AG04449 (cell line): ENCODE measurements at regions not wholly inside any gene's neighbourhood (a gene's known extent, or its start where the extent isn't known, plus 50 kb on each side); places are given as distances from the start of the nearest gene placed in this dataset.

Experiments
- CTCF ChIA-PET: fragments of 350-600 bp; formaldehyde crosslinking; extraction: SDS; loops from one replicate; lab custom pipeline; 2021; ENCODE audit warnings: antibody characterized with exemption; lab: Yijun Ruan, JAX
- POLR2A ChIA-PET: fragments of 400-600, 350-600 bp; formaldehyde crosslinking; extraction: SDS; loops from one replicate; lab custom pipeline; 2020; ENCODE audit warnings: antibody characterized with exemption, inconsistent platforms; lab: Yijun Ruan, JAX
- DNase-seq: peaks from one replicate; pipeline ENCODE4 v3.0.0-alpha.2; 2010; ENCODE audit warnings: low read depth, low spot score
- H3K4me3 ChIP-seq: 2 replicates; pipeline ENCODE4 v1.5.1; 2011; ENCODE audit warnings: low read depth, mild to moderate bottlenecking, control low read depth, low read length
- TF ChIP-seq, protein P1 (sequence below): IDR thresholded peaks from one replicate; pipeline ENCODE4 v1.5.1; 2011; ENCODE audit warnings: mild to moderate bottlenecking, moderate library complexity, low read length, control low read depth, inconsistent platforms; ENCODE audit not compliant: insufficient read depth; ENCODE audit errors: missing control alignments

DNA sequence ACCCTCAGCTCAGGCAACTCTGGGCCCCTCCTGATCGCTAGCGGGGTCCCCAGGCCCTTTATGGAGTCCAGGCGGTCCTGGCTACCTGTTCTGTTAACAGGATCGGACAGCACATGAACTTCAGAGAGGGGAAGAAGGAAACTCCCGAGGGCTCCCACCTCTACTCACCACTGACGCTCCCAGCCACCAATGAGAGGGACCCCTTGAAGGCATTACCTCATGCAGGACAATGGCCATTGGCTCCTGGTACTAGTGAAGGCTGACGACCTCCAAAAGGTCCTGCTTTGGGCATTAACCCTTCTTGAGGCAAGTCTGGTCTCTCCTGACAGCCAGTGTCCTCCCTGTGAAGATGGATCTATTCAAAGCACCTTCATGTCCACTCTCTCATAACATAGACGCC, 71.5 kb upstream of the LMO1 start:
- CTCF ChIA-PET = no interaction called here
- POLR2A ChIA-PET = no interaction called here
- DNase-seq = no peak
- H3K4me3 ChIP-seq = no peak overlapping the region
- TF ChIP-seq, protein P1, sequence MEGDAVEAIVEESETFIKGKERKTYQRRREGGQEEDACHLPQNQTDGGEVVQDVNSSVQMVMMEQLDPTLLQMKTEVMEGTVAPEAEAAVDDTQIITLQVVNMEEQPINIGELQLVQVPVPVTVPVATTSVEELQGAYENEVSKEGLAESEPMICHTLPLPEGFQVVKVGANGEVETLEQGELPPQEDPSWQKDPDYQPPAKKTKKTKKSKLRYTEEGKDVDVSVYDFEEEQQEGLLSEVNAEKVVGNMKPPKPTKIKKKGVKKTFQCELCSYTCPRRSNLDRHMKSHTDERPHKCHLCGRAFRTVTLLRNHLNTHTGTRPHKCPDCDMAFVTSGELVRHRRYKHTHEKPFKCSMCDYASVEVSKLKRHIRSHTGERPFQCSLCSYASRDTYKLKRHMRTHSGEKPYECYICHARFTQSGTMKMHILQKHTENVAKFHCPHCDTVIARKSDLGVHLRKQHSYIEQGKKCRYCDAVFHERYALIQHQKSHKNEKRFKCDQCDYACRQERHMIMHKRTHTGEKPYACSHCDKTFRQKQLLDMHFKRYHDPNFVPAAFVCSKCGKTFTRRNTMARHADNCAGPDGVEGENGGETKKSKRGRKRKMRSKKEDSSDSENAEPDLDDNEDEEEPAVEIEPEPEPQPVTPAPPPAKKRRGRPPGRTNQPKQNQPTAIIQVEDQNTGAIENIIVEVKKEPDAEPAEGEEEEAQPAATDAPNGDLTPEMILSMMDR = no peak

DNA sequence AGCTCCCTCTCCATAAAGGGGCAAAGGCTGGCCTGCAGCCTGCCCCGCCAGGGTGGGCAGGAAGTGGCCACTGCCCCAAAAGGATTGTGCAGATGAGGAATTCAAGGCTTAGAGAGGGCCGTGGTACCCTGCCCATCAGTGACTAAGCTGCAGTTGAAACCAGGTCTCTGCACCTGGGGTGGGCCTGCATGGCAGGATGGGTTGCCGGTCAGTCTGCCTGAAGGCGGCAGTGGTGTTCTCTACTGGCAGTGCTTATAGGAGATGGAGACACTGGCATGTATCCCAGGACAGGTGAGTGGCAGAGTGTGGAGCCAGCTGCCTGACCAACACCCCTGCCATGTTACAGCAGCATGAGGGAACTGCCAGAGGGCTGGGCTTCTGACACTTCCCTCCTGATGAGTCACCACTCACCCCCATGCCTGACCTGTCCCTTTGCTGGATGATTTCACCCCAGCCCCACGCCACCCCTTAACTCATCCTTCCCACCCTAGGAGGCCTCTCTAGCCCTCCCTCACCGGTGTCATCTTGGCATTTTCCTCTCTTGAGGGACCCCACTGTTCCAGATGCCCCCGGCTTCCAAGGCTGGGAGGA, 70.2 kb upstream of the LMO1 start:
- DNase-seq = no peak
- ChIA-PET POLR2A (no interaction called here), CTCF (no interaction called here)
- H3K4me3 ChIP-seq = no peak overlapping the region
- TF ChIP-seq, protein P1 = no peak

DNA sequence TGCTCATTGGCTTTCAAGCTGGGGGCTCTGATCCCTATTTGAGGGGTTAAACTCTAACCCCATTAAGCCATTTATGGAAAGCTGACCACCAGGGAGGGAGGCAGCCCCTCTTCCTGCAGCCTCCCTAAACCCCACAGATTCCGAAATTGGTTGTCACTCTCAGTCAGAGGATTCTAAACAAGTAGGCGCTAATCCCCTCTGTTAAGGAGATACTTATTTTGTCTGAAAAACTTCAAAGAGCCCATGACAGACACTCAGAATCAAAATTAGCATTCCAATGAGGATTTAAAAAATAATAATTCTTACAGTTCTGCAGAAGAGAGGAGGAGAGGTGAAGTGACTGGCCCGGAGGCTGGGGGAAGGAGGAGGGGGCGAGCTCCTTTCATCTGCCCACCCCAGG, 69.7 kb upstream of the LMO1 start:
- no peak for DNase-seq
- H3K4me3 ChIP-seq = no peak overlapping the region
- CTCF ChIA-PET = no interaction called here
- TF ChIP-seq, protein P1 = no peak
- POLR2A ChIA-PET = no interaction called here

DNA sequence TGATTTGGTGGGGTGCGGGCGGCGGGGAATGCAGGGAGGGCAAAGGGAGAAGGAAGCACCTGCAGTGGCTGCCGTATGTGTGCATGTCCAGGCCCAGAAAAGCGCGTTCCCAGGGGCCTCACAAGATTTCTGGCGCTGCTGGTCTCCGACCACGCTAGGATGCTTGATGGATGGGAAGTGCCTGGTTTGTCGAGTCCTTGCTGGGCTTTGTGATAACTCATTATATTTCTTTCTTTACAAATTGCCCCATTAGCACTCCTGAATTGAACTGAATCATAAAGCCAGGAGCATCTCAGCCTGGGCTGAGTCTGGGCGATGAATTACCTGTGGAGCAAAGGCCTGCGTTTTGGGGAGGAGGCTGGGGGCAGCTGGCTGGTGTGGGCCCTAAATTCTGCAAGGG, 69.2 kb upstream of the LMO1 start:
- H3K4me3 ChIP-seq = no peak overlapping the region
- ChIA-PET CTCF (no interaction called here), POLR2A (no interaction called here)
- TF ChIP-seq, protein P1 = no peak
- DNase-seq = no peak

DNA sequence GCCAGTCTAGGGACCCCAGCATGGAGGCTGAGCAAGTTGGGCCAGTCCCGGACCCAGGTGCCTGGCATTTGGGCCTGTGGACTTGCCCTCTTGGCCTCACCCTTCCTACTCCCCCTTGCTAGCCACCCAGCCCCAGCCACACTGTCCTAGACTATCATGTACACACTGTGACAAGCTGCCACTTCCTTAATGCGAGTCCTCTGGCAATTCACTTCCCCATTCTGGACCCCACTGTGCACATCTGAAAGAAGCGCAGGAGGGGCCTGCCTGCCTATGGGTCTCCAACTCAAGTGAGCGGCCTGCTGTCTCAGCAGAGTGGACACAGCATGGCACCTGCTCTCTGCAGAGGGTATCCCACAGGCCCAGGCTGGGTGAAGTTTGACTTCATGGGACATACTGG, 68.5 kb upstream of the LMO1 start:
- DNase-seq = no peak
- ChIA-PET POLR2A (no interaction called here), CTCF (interaction anchor here (0.8 to 0.9 kb wide), 2 partner anchors 12 to 13 kb away, joined by 3 read pairs; no protein-coding TSS in a partner anchor)
- no peak overlapping the region for H3K4me3 ChIP-seq
- TF ChIP-seq, protein P1 = no peak

DNA sequence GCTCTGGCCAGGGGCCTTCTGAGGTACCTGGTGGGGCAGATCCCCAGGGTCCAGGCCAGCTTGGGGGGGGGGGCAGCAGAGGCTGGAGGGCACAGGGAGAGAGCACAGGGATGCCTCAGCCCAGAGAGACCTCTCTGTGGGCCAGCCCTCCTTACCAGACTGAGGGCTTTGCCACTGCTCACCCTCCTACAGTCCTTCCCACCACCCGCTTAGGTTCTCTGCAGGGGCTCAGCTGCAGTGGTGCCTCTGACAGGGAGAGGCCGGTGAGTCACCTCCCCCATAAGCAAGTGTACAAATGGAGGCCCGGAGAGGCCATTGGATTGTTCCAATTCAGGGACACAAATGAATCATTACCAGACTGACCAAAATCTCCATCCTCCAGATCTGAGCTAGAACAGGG, 68.1 kb upstream of the LMO1 start:
- no peak for DNase-seq
- no peak overlapping the region for H3K4me3 ChIP-seq
- ChIA-PET POLR2A (no interaction called here), CTCF (interaction anchor here (0.8 to 0.9 kb wide), 2 partner anchors 13 to 14 kb away, joined by 3 read pairs; no protein-coding TSS in a partner anchor)
- TF ChIP-seq, protein P1 = no peak
